ENCODE measurements at regions not wholly inside any gene's neighbourhood (a gene's known extent, or its start where the extent isn't known, plus 50 kb on each side); places are given as distances from the start of the nearest gene placed in this dataset.
A peak's percentile ranks its signal among the peaks of the same experiment; 100 is the strongest.

DNA sequence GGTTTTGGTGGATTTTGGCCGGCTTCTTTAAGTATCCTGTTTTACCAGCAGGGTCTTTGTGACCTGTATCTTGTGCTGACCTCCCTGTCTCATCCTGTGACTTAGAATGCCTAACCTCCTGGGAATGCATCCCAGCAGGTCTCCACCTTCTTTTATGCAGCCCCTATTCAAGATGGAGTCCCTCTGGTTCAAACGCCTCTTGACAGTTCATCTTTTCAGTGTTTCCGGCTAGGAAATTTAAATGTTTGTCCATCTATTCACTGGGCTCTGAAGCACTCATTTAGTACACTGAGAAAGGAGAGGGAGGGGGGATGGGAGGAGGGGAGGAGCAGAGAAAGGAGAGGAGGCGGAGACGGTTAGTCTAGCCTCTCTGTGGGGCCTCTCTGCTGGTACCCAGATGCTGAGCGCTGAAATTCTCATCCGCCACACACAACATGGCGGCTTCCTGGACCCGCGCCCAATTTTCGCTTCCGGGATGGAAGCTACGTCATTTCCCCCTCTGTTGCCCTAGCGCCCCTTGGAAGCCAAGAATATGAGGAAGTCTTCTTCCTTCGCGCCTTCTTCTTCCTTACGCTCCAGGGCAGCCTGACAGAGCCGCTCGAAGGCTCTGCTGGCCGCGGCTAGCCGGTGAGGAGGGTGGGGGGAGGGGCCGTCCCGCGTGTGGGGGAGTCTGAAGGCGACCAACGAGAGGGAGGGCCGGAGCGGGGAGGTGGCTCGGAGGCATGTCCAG is 69.0 kb upstream of the SYT13 start:
- peak; percentile 91 to 97 for ATAC-seq
- H3K4me1 ChIP-seq: peaks cover 16% of the 10 kb centered on the region
- H3K9me3 ChIP-seq: no peaks in the 10 kb centered on the region
- peak overlapping the region; percentile 73 for H3K4me3 ChIP-seq
- no peaks in the 10 kb centered on the region for H3K27me3 ChIP-seq (ENCODE audit: low read depth)
- peak; percentile 83 for DNase-seq
- H3K27ac ChIP-seq: peak overlapping the region; percentile 76
- TF ChIP-seq, protein P1, sequence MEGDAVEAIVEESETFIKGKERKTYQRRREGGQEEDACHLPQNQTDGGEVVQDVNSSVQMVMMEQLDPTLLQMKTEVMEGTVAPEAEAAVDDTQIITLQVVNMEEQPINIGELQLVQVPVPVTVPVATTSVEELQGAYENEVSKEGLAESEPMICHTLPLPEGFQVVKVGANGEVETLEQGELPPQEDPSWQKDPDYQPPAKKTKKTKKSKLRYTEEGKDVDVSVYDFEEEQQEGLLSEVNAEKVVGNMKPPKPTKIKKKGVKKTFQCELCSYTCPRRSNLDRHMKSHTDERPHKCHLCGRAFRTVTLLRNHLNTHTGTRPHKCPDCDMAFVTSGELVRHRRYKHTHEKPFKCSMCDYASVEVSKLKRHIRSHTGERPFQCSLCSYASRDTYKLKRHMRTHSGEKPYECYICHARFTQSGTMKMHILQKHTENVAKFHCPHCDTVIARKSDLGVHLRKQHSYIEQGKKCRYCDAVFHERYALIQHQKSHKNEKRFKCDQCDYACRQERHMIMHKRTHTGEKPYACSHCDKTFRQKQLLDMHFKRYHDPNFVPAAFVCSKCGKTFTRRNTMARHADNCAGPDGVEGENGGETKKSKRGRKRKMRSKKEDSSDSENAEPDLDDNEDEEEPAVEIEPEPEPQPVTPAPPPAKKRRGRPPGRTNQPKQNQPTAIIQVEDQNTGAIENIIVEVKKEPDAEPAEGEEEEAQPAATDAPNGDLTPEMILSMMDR (IDR thresholded peaks at IDR 0.05): no peak
- intact Hi-C loops (cut with DNase I): no loop called here
- H3K36me3 ChIP-seq: no peaks in the 10 kb centered on the region

DNA sequence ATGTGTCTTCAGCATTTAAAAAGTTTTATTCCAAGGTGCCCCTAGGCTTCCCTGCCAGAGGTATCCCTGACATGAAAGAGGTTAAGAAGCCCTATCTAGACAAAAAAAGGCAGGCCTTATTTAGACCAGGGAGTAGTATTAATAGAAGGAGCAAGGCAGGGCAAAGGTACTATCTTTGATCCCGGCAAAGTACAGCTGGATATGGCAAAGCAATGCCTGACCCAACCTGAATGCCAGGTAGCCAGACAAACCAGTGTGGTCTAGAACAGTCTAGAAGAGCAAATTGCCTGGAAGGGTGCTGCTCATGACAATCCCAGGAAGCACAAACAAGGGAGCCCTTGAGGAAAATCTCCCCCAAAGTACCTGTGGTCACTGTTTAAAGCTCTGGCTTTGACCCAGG is 62.6 kb upstream of the SYT13 start:
- DNase-seq (no peak), ATAC-seq (no peak)
- Histone ChIP-seq H3K9me3 (no peaks in the 10 kb centered on the region), H3K27me3 (ENCODE audit: low read depth) (peaks cover 6% of the 10 kb centered on the region), H3K4me3 (no peak overlapping the region), H3K36me3 (no peaks in the 10 kb centered on the region), H3K4me1 (no peaks in the 10 kb centered on the region), H3K27ac (no peak overlapping the region)
- intact Hi-C loops (cut with DNase I): no loop called here
- TF ChIP-seq, protein P1 (IDR thresholded peaks at IDR 0.05): no peak

DNA sequence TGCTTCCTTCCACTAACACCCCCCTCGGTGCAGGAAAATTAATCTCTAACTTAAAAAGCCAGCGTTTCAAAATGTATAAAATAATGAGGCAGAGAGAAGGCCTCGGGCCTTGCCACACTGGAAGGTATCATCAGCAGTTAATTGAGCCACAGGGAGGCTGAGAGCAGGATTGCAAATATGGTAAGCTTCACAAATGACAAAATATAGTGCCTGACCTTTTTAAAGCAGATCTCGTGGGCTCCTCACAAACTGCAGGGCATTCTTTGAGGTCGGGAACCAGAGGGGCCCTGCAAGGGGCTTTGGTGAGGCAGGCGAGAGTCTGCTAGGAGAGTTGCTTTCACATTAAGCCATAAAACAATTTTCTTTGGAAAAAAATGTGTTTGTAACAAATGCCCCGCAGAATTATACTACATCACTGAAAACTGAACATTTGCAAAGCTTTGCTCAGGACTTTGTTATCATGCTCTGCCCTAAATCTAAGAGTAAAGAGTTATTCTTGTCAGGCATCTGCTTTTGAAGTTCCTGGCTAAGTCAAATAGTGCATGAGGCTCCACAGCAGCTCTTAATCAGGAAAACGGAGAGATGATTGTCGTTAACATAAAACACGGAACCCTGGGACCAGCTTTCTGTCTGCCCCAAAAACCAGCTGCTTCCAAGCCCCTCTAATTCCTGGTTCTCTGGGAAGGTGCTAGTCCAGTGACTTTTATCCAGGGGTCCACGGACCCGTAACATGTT is 61.4 kb upstream of the SYT13 start:
- no peak for DNase-seq
- Histone ChIP-seq H3K4me1 (no peaks in the 10 kb centered on the region), H3K4me3 (no peak overlapping the region), H3K27ac (no peak overlapping the region), H3K36me3 (no peaks in the 10 kb centered on the region), H3K27me3 (ENCODE audit: low read depth) (peaks cover 7% of the 10 kb centered on the region), H3K9me3 (no peaks in the 10 kb centered on the region)
- intact Hi-C loops (cut with DNase I): no loop called here
- ATAC-seq: no peak
- TF ChIP-seq, protein P1 (IDR thresholded peaks at IDR 0.05): no peak

DNA sequence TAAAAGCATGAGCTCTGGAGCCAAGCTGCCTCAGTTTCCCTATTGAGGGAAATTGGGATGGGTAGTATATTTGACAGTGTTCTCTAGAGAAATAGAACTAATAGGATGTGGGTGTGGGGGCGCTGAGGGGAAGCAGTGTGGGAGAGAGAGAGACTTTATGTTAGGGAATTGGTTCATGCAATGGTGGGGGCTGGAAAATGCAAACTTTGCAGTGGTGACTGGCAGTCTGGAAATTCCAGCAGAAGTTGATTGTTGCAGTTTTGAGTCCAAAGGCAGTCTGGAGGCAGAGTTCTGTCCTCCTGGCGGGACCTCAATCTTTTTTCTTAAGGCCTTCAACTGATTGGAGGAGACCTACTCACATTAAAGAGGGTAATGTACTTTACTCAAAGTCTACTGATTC is 59.4 kb upstream of the SYT13 start:
- ATAC-seq: no peak
- Histone ChIP-seq H3K27ac (no peak overlapping the region), H3K4me3 (no peak overlapping the region), H3K36me3 (no peaks in the 10 kb centered on the region), H3K9me3 (no peaks in the 10 kb centered on the region), H3K4me1 (peaks cover 3% of the 10 kb centered on the region), H3K27me3 (ENCODE audit: low read depth) (peaks cover 7% of the 10 kb centered on the region)
- no peak for DNase-seq
- TF ChIP-seq, protein P1 (IDR thresholded peaks at IDR 0.05): no peak
- intact Hi-C loops (cut with DNase I): no loop called here

- Histone ChIP-seq H3K36me3 (no peaks in the 10 kb centered on the region), H3K9me3 (no peaks in the 10 kb centered on the region), H3K4me1 (peaks cover 14% of the 10 kb centered on the region), H3K27me3 (ENCODE audit: low read depth) (peaks cover 7% of the 10 kb centered on the region), H3K4me3 (no peak overlapping the region), H3K27ac (no peak overlapping the region)
- intact Hi-C loops (cut with DNase I): no loop called here
- TF ChIP-seq, protein P1 (IDR thresholded peaks at IDR 0.05): no peak
- no peak for DNase-seq
- no peak for ATAC-seq
Observed at GRCh38 chr11:45344028-45344427, 57.9 kb upstream of the SYT13 start.
